OCI-LY1 (cell line): ENCODE measurements at regions not wholly inside any gene's neighbourhood (a gene's known extent, or its start where the extent isn't known, plus 50 kb on each side); places are given as distances from the start of the nearest gene placed in this dataset.

Source experiments
- H2AFZ ChIP-seq: fragments of 200-600 bp; sonication (generic), shearing (Covaris generic); 2 replicates; pipeline ENCODE4 v1.6.0; 2014; ENCODE audit warnings: antibody characterized with exemption, mild to moderate bottlenecking, low read length
- H3F3A ChIP-seq: fragments of 200-600 bp; sonication (generic), shearing (Covaris generic); 2 replicates; pipeline ENCODE4 v1.6.0; 2014; ENCODE audit warnings: mild to moderate bottlenecking, antibody characterized with exemption, low read length, moderate library complexity; ENCODE audit not compliant: insufficient read depth
- H3K27ac ChIP-seq: fragments of 200-600 bp; sonication (generic); 2 replicates; pipeline ENCODE4 v1.5.1; 2014; ENCODE audit warnings: low read length, mixed run types, mild to moderate bottlenecking, low read depth; ENCODE audit not compliant: poor library complexity, severe bottlenecking
- H3K27me3 ChIP-seq: fragments of 200-600 bp; sonication (generic); 2 replicates; pipeline ENCODE4 v1.6.0; 2014; ENCODE audit warnings: antibody characterized with exemption, mild to moderate bottlenecking, low read length, moderate library complexity; ENCODE audit not compliant: insufficient read depth
- H3K36me3 ChIP-seq: fragments of 200-600 bp; sonication (generic); 2 replicates; pipeline ENCODE4 v1.6.1; 2014; ENCODE audit warnings: mild to moderate bottlenecking, antibody characterized with exemption, low read length, moderate library complexity, mixed read lengths; ENCODE audit not compliant: insufficient read depth
- H3K4me1 ChIP-seq: fragments of 200-600 bp; sonication (generic); 2 replicates; pipeline ENCODE4 v1.5.1; 2014; ENCODE audit warnings: mild to moderate bottlenecking, low read length, moderate library complexity; ENCODE audit not compliant: insufficient read depth, severe bottlenecking
- H3K4me2 ChIP-seq: fragments of 200-600 bp; sonication (generic), shearing (Covaris generic); 2 replicates; pipeline ENCODE4 v1.6.1; 2014; ENCODE audit warnings: low read length
- H3K4me3 ChIP-seq: fragments of 200-600 bp; sonication (generic); 2 replicates; pipeline ENCODE4 v1.5.1; 2014; ENCODE audit warnings: low read length, low read depth, mild to moderate bottlenecking, mixed read lengths; ENCODE audit not compliant: poor library complexity, severe bottlenecking
- H3K79me2 ChIP-seq: fragments of 200-600 bp; shearing (Covaris generic); 2 replicates; pipeline ENCODE4 v1.6.1; 2016; ENCODE audit warnings: mixed run types, low read length, mixed read lengths; ENCODE audit not compliant: insufficient read depth
- H3K9ac ChIP-seq: fragments of 200-600 bp; sonication (generic), shearing (Covaris generic); 2 replicates; pipeline ENCODE4 v1.6.1; 2014; ENCODE audit warnings: mild to moderate bottlenecking, low read length, mixed read lengths
- H3K9me2 ChIP-seq: fragments of 200-600 bp; sonication (generic), shearing (Covaris generic); 2 replicates; pipeline ENCODE4 v1.6.1; 2014; ENCODE audit warnings: low read depth, mild to moderate bottlenecking, low read length, mixed read lengths
- H3K9me3 ChIP-seq: fragments of 200-600 bp; shearing (Covaris generic); 2 replicates; pipeline ENCODE4 v1.6.1; 2014; ENCODE audit warnings: low read length, mixed read lengths
- H4K20me1 ChIP-seq: fragments of 200-600 bp; sonication (generic), shearing (Covaris generic); 2 replicates; pipeline ENCODE4 v1.6.0; 2016; ENCODE audit warnings: mild to moderate bottlenecking, low read length; ENCODE audit not compliant: insufficient read depth
- EZH2 ChIP-seq: fragments of 200-600 bp; sonication (generic), shearing (Covaris generic); IDR thresholded peaks from 2 replicates; pipeline ENCODE4 v1.8.0; 2017; ENCODE audit warnings: borderline replicate concordance, mixed run types, mild to moderate bottlenecking, antibody characterized with exemption, low read length, moderate library complexity, mixed read lengths
- TF ChIP-seq, protein P1 (sequence below): fragments of 200-600 bp; sonication (generic), shearing (Covaris generic); IDR thresholded peaks from 2 replicates; pipeline ENCODE4 v1.5.1; 2017; ENCODE audit warnings: mild to moderate bottlenecking, antibody characterized with exemption, low read length, moderate library complexity, mixed read lengths

DNA sequence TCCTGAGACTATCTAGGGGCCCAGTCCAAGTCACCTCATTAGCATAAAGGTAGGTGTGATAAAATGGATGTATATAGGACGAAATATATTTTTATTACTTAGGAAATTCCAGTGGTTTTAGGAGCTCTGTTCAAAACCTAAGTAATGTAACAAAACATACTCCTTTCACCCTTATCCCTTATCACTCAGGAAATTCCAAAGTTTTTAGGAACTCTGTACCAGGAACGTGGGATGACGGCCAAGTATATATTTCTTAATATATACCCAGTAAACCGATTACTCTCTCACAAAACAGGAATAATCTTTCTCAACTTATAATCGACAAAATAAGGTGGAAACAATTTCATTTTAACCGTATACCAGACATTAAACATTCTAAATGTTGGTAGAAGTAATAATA, 195.7 kb downstream of the ZPLD1 start:
- H3K9me2 ChIP-seq = no peaks in the 10 kb centered on the region
- no peaks in the 10 kb centered on the region for H3K4me1 ChIP-seq
- H3K27me3 ChIP-seq = no peaks in the 10 kb centered on the region
- no peaks in the 10 kb centered on the region for H4K20me1 ChIP-seq
- H3K9me3 ChIP-seq = no peaks in the 10 kb centered on the region
- H3K9ac ChIP-seq = no peak overlapping the region
- TF ChIP-seq EZH2 = no peak
- TF ChIP-seq, protein P1, sequence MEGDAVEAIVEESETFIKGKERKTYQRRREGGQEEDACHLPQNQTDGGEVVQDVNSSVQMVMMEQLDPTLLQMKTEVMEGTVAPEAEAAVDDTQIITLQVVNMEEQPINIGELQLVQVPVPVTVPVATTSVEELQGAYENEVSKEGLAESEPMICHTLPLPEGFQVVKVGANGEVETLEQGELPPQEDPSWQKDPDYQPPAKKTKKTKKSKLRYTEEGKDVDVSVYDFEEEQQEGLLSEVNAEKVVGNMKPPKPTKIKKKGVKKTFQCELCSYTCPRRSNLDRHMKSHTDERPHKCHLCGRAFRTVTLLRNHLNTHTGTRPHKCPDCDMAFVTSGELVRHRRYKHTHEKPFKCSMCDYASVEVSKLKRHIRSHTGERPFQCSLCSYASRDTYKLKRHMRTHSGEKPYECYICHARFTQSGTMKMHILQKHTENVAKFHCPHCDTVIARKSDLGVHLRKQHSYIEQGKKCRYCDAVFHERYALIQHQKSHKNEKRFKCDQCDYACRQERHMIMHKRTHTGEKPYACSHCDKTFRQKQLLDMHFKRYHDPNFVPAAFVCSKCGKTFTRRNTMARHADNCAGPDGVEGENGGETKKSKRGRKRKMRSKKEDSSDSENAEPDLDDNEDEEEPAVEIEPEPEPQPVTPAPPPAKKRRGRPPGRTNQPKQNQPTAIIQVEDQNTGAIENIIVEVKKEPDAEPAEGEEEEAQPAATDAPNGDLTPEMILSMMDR = no peak
- no peak overlapping the region for H3K27ac ChIP-seq
- no peak overlapping the region for H2AFZ ChIP-seq
- no peak overlapping the region for H3K4me2 ChIP-seq
- H3K36me3 ChIP-seq = no peaks in the 10 kb centered on the region
- H3F3A ChIP-seq = no peaks in the 10 kb centered on the region
- no peaks in the 10 kb centered on the region for H3K79me2 ChIP-seq
- no peak overlapping the region for H3K4me3 ChIP-seq

DNA sequence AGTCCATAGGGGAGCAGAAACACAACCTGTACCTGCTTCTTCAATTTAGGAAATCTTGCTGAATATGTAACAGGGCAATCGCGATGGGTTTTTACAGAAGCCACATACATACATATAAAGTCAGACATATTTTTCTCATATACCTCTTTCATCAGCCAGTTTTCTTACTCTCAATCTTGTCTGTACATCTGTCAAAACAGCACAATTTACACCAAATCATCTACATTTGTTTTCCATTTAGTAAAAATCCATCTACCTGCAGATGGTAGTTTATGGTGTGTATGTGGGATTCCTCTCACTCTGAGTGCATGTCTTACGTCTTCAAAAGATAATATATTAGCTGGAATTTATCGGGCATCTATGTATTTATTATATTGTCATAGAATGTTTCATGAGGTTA, 208.7 kb downstream of the ZPLD1 start:
- Histone ChIP-seq H3K27me3 (no peaks in the 10 kb centered on the region), H2AFZ (no peak overlapping the region), H3K4me3 (no peak overlapping the region), H4K20me1 (no peaks in the 10 kb centered on the region), H3K9me3 (no peaks in the 10 kb centered on the region), H3K4me2 (no peak overlapping the region), H3F3A (no peaks in the 10 kb centered on the region), H3K9ac (no peak overlapping the region), H3K36me3 (no peaks in the 10 kb centered on the region), H3K79me2 (no peaks in the 10 kb centered on the region), H3K27ac (no peak overlapping the region), H3K4me1 (no peaks in the 10 kb centered on the region), H3K9me2 (no peaks in the 10 kb centered on the region)
- TF ChIP-seq EZH2 = no peak
- TF ChIP-seq, protein P1 = no peak

DNA sequence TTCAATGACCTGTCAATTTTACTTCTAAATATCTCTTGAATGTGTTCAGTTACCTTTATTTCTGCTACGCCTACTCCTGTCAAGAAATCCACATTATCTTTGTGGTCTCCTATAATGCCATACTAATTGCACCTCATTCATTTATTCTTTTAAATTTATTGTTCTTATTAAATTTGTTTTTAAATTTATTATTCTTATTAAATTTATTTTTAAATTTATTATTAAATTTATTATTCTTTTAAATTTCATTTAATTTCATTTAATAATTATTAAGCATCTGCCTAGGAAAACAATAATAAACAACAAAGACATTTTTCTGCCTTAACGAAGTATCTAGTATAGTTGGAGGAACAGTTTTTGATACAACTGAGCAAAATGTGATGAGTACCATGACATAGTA, 211.7 kb downstream of the ZPLD1 start:
- Histone ChIP-seq H3K79me2 (no peaks in the 10 kb centered on the region), H4K20me1 (no peaks in the 10 kb centered on the region), H2AFZ (no peak overlapping the region), H3K9ac (no peak overlapping the region), H3K4me1 (no peaks in the 10 kb centered on the region), H3K27ac (no peak overlapping the region), H3K9me3 (no peaks in the 10 kb centered on the region), H3K27me3 (no peaks in the 10 kb centered on the region), H3F3A (no peaks in the 10 kb centered on the region), H3K36me3 (no peaks in the 10 kb centered on the region), H3K9me2 (no peaks in the 10 kb centered on the region), H3K4me3 (no peak overlapping the region), H3K4me2 (no peak overlapping the region)
- no peak for TF ChIP-seq EZH2
- TF ChIP-seq, protein P1 = no peak
